ENCODE measurements at regions not wholly inside any gene's neighbourhood (a gene's known extent, or its start where the extent isn't known, plus 50 kb on each side); places are given as distances from the start of the nearest gene placed in this dataset.
"Not testable (repeated sequence)": the region's sequence is repeated elsewhere in the genome, so short reads cannot be mapped to it uniquely, and the experiment has no call there.

- TF ChIP-seq, protein P1, sequence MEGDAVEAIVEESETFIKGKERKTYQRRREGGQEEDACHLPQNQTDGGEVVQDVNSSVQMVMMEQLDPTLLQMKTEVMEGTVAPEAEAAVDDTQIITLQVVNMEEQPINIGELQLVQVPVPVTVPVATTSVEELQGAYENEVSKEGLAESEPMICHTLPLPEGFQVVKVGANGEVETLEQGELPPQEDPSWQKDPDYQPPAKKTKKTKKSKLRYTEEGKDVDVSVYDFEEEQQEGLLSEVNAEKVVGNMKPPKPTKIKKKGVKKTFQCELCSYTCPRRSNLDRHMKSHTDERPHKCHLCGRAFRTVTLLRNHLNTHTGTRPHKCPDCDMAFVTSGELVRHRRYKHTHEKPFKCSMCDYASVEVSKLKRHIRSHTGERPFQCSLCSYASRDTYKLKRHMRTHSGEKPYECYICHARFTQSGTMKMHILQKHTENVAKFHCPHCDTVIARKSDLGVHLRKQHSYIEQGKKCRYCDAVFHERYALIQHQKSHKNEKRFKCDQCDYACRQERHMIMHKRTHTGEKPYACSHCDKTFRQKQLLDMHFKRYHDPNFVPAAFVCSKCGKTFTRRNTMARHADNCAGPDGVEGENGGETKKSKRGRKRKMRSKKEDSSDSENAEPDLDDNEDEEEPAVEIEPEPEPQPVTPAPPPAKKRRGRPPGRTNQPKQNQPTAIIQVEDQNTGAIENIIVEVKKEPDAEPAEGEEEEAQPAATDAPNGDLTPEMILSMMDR (IDR thresholded peaks at IDR 0.05; ENCODE audit: insufficient read depth, low read length) = not testable (repeated sequence)
- not testable (repeated sequence) for TF ChIP-seq REST (IDR thresholded peaks at IDR 0.05; ENCODE audit: insufficient replicate concordance, low read depth); POLR2AphosphoS5 (IDR thresholded peaks at IDR 0.05; ENCODE audit: low read depth)
Measured at GRCh38 chr2:138315619-138316018, 186.0 kb upstream of the SPOPL start.

Data from HL-60 (cell line).